NCI-H2029 (cell line): ENCODE measurements at regions not wholly inside any gene's neighbourhood (a gene's known extent, or its start where the extent isn't known, plus 50 kb on each side); places are given as distances from the start of the nearest gene placed in this dataset.
"Not testable (repeated sequence)": the region's sequence is repeated elsewhere in the genome, so short reads cannot be mapped to it uniquely, and the experiment has no call there.

Source experiments
- DNase-seq: peaks from one replicate; lab custom pipeline; 2025; lab: John Stamatoyannopoulos, UW

DNA sequence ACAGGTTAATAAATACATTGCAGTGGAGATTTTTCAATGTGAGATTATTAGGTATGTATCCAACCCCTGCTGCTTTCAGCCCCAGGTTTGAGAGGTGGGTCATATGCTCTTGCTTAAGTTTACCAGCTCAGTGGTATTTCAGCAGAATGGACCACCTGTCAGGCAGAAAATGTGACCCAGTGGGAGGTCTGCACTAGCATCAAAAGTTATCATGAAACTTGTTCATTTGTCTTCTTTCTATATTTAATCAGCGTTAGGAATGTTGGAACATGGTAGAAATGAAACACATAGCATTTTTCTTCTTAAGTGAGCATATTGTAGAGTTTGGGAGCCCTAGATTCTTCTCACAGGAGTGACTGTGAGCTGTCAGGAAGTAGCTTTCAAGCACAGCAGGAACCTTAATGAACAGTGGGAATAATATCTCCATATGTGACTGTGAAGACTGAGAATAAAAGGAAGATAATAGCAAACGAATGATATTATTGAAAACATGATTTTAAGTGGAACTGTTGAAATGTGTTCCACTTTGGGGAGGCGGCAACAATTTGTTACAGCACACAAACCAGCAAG is 596.9 kb upstream of the CDH6 start:
- DNase-seq, result no peak

DNA sequence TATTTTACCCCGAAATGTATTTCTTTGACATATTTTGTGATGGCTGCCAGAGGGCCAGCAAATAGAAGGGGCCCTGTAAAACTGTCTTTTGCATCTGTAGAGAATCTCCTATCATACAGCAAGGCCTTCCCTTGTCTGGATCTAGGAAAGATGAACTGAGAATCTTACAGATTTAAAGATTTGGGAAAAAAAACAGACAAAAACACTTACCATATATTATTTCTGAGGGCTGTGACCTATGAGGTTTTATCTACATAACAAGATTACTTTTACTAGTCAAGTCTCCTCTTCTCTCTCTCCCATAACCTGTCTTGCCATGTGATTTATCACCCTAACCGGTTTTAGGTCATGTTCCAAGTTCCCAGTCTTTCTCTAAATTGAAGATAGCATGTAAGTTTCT is 599.2 kb upstream of the CDH6 start:
- DNase-seq, result no peak

DNA sequence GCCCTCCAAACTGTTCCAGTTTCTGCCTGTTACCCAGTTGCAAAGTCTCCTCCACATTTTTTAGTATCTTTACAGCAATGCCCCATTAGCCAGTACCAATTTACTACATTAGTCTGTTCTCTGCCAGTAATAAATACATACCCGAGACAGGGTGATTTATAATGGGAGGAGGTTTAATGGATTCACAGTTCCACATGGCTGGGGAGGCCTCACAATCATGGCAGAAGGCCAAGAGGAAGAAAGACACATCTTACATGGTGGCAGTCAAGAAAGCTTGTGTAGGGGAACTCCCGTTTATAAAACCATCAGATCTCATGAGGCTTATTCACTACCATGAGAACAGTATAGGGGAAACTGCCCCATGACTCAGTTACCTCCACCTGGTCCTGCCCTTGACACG is 600.7 kb upstream of the CDH6 start:
- DNase-seq, result no peak

DNA sequence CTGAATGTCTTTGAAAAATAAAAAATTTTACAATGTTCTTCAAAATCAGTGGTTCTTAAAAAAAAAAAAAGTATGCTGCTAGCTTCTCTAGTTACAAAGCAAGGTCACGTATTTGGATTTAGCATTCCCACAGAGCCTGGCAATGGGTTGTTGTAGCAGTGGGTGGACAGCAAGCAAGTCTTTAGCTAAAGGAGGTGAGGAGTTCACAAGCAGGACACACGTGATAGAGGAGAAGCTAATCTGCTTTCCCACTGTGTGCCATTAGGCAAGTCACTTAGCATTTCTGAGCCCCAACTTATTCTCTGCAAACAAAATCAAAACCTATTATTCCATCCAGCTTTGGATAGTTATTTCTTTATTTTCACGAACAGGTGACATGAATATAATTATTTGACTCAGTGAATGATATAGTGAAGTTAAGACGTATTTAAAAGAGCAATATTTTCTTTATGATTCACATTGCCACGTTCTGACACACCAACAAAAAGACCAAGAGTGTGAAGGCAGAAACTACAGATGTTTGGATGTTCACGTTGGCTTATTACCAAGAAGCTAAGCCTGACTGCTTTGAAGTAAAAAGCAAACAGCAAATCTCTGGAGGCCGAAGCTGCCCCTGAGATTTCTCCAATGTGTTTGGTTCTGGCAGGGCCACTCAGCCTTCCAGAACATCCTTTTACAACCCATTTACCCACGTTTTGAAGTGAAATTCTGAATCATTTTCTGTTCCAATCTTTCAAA is 612.1 kb upstream of the CDH6 start:
- no peak for DNase-seq

DNA sequence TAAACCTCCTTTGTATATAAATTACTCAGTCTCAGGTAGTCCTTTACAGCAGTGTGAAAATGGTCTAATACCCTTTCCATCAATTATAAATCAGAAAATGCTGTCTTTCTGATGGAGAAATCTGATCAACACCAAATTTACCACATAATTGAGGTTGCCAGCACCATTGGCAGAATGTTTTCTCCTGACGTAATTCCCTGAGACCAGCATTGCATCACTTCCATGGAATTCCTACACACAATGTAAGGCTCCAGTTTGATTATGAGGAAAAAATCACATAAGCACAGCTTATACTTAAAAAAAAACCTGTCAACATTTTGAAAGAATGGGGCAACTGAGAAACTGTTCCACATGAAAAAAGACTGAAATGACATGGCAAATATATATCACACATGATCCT is 618.7 kb upstream of the CDH6 start:
- no peak for DNase-seq

DNA sequence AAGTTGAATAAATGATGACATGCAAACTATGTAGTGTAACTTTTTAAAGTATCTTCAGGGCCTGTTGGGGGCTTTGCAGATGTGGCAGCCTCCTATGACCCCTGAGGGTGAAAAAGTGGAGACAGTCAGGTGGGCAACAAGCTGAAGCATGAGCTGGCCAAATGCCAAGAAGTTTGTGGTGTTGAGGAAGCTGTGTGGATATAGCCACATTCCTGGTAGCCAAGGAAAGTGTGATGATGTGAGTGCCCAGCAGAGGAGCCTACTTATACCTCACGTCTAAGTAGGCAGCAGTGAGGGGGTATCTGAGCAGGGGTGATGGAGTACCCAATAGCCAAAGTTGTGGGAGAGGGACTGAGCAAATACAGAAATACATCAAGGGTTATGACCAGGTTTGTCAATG is 621.2 kb upstream of the CDH6 start:
- DNase-seq, result no peak

DNA sequence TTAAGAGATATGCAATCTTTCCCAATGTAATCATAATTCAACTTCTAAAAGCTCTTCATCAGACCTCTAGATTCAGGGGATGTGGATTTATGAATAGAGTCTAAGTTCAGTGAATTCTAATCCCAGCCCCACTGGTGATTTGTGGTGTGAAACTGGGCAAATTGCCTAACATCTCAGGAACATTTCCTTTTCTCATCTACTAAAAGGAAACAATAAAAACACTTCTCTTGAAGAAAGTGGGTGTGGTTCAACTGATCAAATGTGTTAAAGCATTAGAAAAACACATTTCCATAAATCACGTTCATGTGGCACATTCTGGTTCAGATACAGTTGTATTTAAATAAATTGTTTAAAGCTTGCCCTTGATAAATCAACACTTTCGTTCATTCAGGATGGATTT is 631.7 kb upstream of the CDH6 start:
- no peak for DNase-seq

DNA sequence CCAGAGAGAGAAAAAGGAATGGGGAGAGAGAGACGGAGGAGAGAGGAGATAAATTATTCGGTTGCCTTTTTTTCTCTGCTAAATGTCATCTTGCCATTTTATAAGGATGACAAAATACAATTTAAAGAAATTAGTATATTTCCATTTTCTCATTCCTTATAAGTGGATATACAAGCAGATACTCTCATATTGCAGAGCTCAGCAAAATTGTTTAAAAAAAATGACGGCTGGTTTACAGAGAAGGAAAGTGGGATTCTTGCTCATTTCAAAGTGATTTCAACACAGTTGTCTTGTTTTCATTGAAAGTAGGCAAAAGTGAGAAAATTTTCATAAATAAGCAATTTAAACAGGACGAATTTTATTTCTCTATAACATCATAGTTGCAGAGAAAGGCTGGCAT is 641.9 kb upstream of the CDH6 start:
- DNase-seq, result no peak

DNA sequence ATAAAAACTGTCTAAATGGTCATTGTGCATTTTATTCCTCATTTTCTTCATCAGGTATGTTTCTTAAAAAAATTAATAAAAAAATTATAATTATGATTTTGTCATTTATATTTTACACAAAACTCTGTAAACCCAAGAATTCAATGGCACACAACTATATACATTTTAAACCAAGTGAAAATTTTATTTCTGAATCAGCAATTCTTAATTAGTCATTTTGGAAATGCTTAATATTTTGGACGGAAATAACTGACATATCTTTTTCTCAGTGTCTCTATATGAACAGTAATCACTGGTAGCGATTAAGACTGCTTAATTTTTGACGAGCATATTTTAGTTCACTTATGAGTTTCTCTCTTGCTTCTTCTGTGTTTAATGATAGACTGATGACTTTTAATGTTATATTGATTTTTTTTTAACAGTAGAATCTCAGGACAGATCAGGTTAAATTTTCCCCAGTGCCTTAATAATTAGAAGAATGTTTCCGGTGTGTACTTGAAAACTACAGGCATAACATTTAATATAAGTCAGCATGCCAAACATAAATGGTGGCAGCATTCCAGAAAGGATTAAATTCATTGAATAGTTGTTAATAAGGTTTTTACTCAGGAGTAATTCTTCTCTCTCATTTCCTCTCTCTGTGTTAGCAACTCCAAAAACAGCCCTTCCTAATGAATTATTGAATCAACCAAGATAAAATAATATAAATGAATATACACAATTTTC is 644.7 kb upstream of the CDH6 start:
- DNase-seq, result no peak

DNA sequence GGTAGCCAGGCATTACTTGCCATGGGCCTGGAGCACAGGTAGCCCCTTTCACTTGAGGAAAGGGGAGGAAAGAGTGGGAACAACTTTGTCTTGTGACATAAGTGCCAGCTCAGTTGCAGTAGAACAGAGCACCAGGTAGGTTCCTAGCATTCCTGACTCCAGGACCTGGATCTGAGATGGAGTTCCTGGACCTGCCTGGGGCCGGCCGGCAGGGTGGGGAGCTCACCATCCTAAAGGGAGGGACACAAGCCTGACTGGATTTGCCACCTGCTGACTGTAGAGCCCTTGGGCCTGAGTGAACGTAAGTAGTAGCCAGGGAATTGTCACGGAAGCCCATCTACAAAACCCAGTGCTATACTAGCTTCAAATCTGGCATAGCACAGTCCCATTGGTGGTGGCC is 653.3 kb upstream of the CDH6 start:
- DNase-seq, result no peak

DNA sequence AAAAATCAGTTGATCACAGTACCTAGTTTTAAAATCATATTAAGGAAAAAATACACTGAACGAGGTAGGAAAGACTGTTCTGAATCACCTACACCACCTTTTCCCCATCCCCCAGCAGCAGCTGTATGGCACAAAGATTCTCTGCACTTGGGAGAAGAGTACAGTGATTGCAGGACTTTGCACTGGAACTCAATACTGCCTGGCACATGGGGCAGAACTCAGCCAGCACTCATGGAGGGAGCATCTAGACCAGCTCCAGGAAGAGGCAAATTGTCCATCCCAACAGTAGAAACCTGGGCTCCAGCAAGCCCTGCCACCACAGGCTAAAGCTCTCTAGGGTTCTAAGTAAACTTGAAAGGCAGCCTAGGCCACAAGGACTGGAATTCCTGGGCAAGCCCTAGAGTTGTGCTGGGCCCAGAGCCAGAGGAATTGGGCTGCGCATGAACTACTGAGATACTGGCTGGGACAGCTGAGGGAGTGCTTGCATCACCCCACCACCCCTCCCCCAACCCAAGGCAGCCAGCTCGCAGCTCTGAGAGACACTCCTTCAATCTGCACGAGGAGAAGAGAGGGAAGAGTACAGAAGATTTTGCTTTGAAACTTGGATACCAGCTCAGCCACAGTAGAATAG is 654.4 kb upstream of the CDH6 start:
- DNase-seq, result no peak

DNA sequence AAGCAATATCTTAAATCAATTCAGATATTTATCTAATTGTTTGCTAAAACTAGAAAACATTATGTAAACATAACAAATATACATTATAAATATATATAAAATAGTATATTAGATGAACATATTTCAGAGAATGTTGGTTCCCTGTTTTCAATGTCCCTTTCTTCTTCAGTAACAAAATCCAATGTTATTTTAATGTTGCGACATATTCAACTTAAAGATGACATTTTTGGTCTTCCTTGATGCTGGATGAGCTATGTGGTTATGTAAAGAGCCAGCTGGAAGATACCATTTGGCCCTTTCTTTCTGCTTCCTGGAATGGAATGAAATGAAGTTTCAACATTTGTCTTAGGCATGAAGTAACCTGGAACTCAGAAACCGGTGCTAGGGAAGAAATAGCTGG is 668.1 kb upstream of the CDH6 start:
- DNase-seq, result no peak

DNA sequence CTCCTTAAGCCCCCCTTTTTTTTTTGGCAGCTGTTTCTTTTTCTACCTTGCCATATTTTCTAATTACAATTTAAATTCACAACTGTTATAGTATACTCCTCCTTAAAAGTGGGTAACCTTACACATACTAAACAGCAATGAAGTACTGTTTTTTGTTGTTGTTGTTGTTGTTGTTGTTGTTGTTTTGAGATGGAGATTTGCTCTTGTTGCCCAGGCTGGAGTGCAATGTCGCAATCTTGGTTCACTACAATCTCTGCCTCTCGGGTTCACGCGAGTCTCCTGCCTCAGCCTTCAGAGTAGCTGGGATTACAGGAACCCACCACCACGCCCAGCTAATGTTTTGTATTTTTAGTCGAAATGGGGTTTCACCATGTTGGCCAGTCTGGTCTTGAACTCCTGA is 669.1 kb upstream of the CDH6 start:
- DNase-seq, result no peak

DNA sequence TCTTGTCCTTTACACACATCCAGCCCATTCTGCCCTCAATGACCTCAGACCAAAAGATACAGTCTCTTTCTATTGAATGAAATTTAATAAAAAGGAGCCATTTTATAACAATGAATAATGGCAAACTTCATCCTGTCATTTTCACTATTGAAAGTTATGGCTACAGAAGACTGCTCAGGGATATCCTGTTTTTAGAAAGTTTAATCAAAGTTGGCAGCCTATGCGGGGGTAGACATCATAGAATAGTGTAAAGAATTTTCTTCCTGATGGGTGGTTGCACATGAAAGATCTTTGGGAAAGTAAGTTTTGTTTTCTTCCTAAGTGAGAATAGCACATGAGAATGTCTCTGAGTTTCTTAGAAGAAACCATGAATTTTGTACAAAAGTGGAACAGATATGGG is 670.4 kb upstream of the CDH6 start:
- DNase-seq, result no peak

DNA sequence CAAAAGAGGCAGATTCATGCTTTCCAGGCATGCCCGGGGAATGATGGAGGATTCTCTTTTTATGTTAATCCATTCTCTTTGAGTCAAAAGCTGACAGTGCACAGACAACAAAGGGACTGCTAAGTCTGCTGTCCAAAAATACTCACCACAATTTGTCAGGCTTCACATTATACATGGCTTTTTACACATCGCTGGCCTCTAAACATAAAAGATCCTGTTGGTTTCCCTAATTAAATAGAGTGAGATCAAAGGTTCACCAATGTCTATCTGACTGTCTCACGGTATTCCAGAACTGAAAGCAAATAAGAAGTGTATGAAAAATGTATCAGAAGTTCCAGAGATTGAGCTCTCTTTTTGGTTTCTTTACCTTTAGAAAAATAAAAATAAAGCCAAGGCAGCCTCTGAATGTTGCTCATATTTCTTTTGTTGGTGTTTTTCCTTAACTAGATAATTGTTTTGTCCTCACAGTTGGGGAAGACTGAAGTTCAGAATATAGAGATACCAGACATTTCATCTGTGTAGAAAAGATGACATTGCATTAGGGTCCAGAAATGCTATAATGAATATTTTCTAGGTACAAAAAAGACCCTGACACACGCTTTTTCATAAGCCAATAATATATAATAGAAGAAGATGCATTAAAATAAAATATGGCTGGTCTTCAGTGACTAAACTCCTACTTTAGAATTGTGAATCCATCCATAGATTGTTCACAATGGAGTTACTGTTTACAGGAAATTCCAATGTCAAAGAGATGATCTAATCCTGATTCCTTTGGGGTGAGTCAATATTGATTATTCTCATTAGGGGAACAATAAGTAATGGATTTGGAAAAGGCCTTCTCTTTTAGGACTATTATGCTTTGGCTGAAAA is 688.2 kb upstream of the CDH6 start:
- DNase-seq, result no peak

DNA sequence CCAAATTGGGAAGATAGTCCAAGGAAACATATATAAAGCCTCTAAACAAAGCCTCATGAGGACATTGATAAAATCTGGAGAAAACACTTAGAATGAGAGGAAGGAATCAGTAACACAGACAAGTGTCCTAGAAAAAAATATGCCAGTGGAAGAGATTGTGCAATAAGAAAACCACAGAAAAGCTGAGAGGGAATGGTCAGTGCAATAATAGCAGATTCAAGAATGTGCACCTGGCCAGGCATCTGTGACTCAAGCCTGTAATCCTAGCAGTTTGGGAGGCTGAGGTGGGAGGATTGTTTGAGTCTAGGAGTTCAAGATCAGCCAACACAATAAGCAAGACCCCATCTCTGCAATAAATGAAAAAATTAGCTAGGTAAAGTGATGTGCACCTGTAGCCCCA is 691.2 kb upstream of the CDH6 start:
- no peak for DNase-seq

DNA sequence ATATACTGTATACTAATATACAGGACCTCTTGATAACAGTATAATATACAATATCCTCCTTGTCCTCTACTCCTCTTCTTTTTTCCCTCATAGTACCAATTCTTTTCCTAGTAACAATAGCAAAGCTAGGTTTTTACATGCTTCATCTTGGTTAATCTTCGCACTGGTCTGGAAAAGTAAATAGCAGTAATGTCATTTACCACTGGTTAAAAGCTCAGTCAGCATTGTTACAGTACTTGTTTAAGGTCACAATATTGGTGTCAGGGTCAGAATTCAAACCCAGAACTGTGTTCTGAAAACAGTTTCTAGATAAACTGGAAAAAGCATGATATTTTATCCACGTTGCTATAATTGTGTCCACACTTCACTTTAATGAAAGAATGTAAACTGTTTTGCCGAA is 692.4 kb upstream of the CDH6 start:
- no peak for DNase-seq

DNA sequence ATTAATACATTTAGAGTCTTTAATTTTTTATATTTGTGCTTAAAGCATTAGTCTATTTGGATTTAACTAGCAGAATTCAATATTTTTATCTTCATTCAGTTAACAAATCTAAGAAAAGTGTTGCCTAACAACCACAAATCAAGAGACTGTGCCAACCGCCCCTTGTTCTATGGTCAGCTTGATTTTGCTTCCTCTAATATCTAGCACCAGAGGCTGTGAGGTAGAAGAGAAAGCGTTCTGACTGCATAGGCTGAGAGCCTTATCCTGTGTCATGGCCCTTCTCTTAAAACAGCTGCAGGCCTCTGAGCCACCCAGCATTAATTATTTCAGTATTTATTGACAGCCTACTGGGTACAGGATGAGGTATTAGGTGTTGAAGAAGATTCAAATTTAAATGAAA is 693.0 kb upstream of the CDH6 start:
- DNase-seq, result no peak

DNA sequence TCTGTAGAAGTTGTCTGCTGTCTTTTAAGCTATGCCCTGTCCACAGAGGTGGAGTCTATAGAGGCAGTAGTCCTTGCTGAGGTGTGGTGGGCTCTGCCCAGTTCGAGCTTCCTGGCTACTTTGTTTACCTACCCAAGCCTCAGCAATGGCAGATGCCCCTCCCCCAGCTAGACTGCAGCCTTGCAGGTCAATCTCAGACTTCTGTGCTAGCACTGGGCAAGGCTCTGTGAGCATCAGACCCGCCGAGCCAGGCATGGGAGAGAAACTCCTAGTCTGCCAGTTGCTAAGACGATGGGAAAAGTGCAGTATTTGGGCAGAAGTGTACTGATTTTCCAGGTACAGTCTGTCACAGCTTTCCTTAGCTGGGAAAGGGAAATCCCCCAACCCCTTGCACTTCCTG is 694.1 kb upstream of the CDH6 start:
- no peak for DNase-seq

DNA sequence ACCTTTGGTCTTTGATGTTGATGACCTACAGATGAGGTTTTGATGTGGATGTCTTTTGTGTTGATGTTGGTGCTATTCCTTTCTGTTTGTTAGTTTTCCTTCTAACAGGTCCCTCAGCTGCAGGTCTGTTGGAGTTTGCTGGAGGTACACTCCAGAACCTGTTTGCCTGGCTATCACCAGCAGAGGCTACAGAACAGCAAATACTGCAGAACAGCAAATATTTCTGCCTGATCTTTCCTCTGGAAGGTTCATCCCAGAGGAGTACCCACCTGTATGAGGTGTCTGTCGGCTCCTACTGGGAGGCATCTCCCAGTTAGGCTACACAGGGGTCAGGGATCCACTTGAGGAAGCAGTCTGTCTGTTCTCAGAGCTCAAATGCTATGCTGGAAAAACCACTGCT is 694.5 kb upstream of the CDH6 start:
- no peak for DNase-seq

DNA sequence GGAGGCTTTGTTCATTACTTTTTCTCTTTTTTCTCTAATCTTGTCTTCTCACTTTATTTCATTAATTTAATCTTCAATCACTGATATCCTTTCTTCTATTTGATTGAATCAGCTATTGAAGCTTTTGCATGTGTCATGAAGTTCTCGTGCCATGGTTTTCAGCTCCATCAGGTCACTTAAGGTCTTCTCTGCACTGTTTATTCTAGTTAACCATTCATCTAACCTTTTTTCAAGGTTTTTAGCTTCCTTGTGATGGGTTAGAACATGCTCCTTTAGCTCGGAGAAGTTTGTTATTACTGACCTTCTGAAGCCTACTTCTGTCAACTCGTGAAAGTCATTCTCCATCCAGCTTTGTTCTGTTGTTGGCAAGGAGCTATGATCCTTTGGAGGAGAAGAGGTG is 695.0 kb upstream of the CDH6 start:
- DNase-seq, result not testable (repeated sequence)

DNA sequence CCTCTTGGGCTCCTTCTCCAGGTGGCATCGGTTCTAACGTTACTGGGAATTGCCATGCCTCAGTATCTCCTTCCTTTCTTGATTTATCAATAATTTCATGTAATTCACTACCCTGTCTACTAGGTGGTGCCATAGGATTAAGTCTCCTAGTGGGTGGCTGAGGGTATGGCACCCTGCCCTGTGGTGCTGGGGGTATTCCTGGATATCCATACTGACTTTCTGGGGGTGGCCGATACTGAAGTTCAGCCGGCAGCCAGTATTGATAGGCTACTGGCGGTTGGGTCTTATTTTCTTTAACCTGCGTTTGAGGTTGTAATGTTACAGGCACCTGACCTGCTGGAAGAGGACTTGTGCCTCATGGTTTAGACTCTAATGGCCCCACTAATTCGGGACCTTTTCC is 699.4 kb upstream of the CDH6 start:
- not testable (repeated sequence) for DNase-seq
